Lower leg skin (tissue), 4 donors: ENCODE measurements at regions not wholly inside any gene's neighbourhood (a gene's known extent, or its start where the extent isn't known, plus 50 kb on each side); places are given as distances from the start of the nearest gene placed in this dataset.
"Not testable (repeated sequence)": the region's sequence is repeated elsewhere in the genome, so short reads cannot be mapped to it uniquely, and the experiment has no call there.

Experiments
- DNase-seq, 2 donors: peaks; one replicate each; pipeline ENCODE4 v3.0.0-alpha.2; 2019; ENCODE audit warnings: low spot score in 2 of 2
- H3K4me3 ChIP-seq: fragments of 200-600 bp; sonication (generic); 2 replicates; pipeline ENCODE4 v1.5.1; 2017; ENCODE audit warnings: mild to moderate bottlenecking, low read depth; ENCODE audit not compliant: poor library complexity, severe bottlenecking
- CTCF ChIP-seq, 3 donors: fragments of 450-650 bp; IDR thresholded peaks; one replicate each; pipeline ENCODE4 v1.5.1; 2016; ENCODE audit warnings: antibody characterized with exemption in 3 of 3, mild to moderate bottlenecking in 3 of 3, moderate library complexity in 2 of 3
- POLR2A ChIP-seq, 2 donors: fragments of 450-650 bp; IDR thresholded peaks; one replicate each; pipeline ENCODE4 v1.6.1; 2016 to 2017; ENCODE audit warnings: antibody characterized with exemption in 2 of 2, mild to moderate bottlenecking in 1 of 2, moderate library complexity in 1 of 2
- WGBS, 2 donors: methylation state at CpG; one replicate each; pipeline ENCODE4 v1.1.5; 2018; 5-methylcytosine and 5-hydroxymethylcytosine counted together
- intact Hi-C: fragments of 100-400 bp; cut with DNase I; formaldehyde crosslinking; loops from one replicate; pipeline ENCODE4 v1.15.0; 2023; ENCODE audit warnings: low total_unique reads

- WGBS, 2 donors: 85 to 86% methylated on average over 8 of the region's 8 CpGs
- intact Hi-C loops: no loop called here
- TF ChIP-seq POLR2A (IDR thresholded peaks at IDR 0.05) (no peak), CTCF (IDR thresholded peaks at IDR 0.05) (no peak)
- no peak for DNase-seq
- no peak overlapping the region for H3K4me3 ChIP-seq
Observed at GRCh38 chr5:92676215-92677165, 904.5 kb downstream of the NR2F1-AS1 start.

- intact Hi-C loops: no loop called here
- no peak for TF ChIP-seq CTCF (IDR thresholded peaks at IDR 0.05)
- no peak for TF ChIP-seq POLR2A (IDR thresholded peaks at IDR 0.05)
- H3K4me3 ChIP-seq: no peak overlapping the region
- WGBS, 2 donors: 80 to 93% methylated on average over 2 of the region's 2 CpGs
- no peak for DNase-seq
Observed at GRCh38 chr5:92674321-92674720, 906.7 kb downstream of the NR2F1-AS1 start.

DNA sequence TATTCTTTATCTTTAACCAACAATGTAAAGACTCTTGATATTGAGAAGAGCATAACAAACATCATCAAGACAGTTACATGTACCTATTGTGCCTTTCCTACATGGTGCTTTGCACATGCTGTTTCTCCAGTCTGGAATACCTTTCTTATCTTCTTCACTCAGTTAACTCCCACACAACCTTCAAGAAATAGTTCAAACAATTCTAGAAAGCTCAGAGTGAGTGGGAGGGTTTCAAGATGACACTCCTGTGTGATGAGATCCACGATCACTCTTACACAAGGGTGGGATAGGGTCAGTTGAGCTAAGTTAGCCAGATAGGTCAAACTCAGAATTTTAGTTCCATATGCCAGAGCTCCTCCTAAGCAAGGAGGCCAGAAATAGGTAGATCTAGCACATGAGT is 915.5 kb downstream of the NR2F1-AS1 start:
- no peak overlapping the region for H3K4me3 ChIP-seq
- DNase-seq: no peak
- TF ChIP-seq POLR2A (IDR thresholded peaks at IDR 0.05): no peak
- no peak for TF ChIP-seq CTCF (IDR thresholded peaks at IDR 0.05)
- WGBS, 2 donors: 77 to 88% methylated on average over 1 of the region's 1 CpG
- intact Hi-C loops: no loop called here

DNA sequence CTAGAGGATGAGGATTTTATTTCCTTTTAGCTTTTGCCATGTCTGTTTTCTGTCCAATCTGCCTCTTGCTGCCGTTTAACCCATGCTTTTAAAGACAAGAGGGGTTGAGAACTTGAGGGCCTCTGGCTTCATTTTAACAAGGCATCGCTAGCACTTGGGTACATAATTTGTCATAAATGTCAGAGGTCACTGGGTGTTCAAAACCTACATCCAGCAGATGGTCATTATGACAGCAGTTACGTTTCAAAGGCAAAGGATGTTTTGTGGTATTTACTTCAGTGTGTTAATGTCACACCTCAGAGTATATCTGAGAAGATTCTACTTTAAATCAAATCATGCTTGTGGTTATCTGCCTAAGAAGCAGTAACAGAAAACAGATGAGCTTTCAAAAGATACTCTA is 918.3 kb downstream of the NR2F1-AS1 start:
- no peak overlapping the region for H3K4me3 ChIP-seq
- DNase-seq: no peak
- WGBS, 2 donors: 45 to 65% methylated on average over 3 of the region's 3 CpGs
- intact Hi-C loops: no loop called here
- TF ChIP-seq CTCF (IDR thresholded peaks at IDR 0.05) (no peak), POLR2A (IDR thresholded peaks at IDR 0.05) (no peak)

- TF ChIP-seq POLR2A (IDR thresholded peaks at IDR 0.05): no peak
- no peak for TF ChIP-seq CTCF (IDR thresholded peaks at IDR 0.05)
- intact Hi-C loops: no loop called here
- H3K4me3 ChIP-seq: no peak overlapping the region
- no peak for DNase-seq
Observed at GRCh38 chr5:92659246-92659645, 921.8 kb downstream of the NR2F1-AS1 start.

GRCh38 chr5:92654601-92655000 is 926.4 kb downstream of the NR2F1-AS1 start:
- WGBS, 2 donors: 87 to 92% methylated on average over 3 of the region's 3 CpGs

More at GRCh38 chr5:92654601-92655000, 926.4 kb downstream of the NR2F1-AS1 start:
- intact Hi-C loops, H3K4me3 ChIP-seq, DNase-seq: not testable (repeated sequence)
